ENCODE measurements at regions not wholly inside any gene's neighbourhood (a gene's known extent, or its start where the extent isn't known, plus 50 kb on each side); places are given as distances from the start of the nearest gene placed in this dataset.

DNA sequence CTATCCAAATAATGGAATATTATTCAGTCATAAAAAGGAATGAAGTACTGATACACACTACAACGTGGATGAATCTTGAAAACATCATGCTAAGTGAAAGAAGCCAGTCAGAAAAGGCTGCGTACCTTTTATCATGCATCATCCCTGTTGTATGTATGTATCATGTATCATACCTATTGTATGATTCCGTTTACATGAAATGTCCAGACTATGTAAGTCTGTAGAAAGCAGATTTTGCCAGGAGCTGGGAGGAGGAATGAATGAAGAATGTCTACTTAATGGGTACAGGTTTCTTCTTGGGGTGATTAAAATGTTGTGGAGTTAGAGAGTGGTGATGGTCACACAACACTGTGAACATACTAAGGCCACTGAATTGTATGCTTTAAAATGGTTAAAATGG lies 135.9 kb upstream of the KLF14 start:
- no peak for TF ChIP-seq POLR2AphosphoS5 (IDR thresholded peaks at IDR 0.05; ENCODE audit: low read depth, low read length)
- no peak for TF ChIP-seq PAX5 (IDR thresholded peaks at IDR 0.05; ENCODE audit: insufficient read depth, low read length, severe bottlenecking)
- TF ChIP-seq POLR2A (IDR thresholded peaks at IDR 0.05; ENCODE audit: low read depth, low read length): no peak
